HK-2 (cell line): ENCODE measurements at regions not wholly inside any gene's neighbourhood (a gene's known extent, or its start where the extent isn't known, plus 50 kb on each side); places are given as distances from the start of the nearest gene placed in this dataset.
A peak's percentile ranks its signal among the peaks of the same experiment; 100 is the strongest.

Source experiments
- DNase-seq: peaks from one replicate; pipeline ENCODE4 v3.0.0-alpha.2; 2018; ENCODE audit not compliant: unreplicated experiment

- DNase-seq, result no peak
Observed at GRCh38 chrX:34874763-34875162, 67.8 kb upstream of the FAM47B start.

- DNase-seq, result no peak
Observed at GRCh38 chrX:34875204-34875603, 67.4 kb upstream of the FAM47B start.

GRCh38 chrX:34877436-34877835 is 65.2 kb upstream of the FAM47B start:
- no peak for DNase-seq

- no peak for DNase-seq
Observed at GRCh38 chrX:34879346-34879745, 63.2 kb upstream of the FAM47B start.

GRCh38 chrX:34879886-34880285 is 62.7 kb upstream of the FAM47B start:
- no peak for DNase-seq

- DNase-seq, result peak; percentile 1
Observed at GRCh38 chrX:34880656-34881055, 61.9 kb upstream of the FAM47B start.

GRCh38 chrX:34881671-34882070 is 60.9 kb upstream of the FAM47B start:
- DNase-seq, result no peak

- peak; percentile 2 for DNase-seq
Observed at GRCh38 chrX:34884817-34885216, 57.8 kb upstream of the FAM47B start.

GRCh38 chrX:34886011-34886410 is 56.6 kb upstream of the FAM47B start:
- no peak for DNase-seq

- DNase-seq, result no peak
Observed at GRCh38 chrX:34891391-34891790, 51.2 kb upstream of the FAM47B start.
